T-cell (primary cell): ENCODE measurements at regions not wholly inside any gene's neighbourhood (a gene's known extent, or its start where the extent isn't known, plus 50 kb on each side); places are given as distances from the start of the nearest gene placed in this dataset.

Source experiments
- ATAC-seq, 4 experiments: fragments of 200-7000 bp in 3 of 4; fragments of 150-1000 bp in 1 of 4; cut with Tn5 transposase; replicated peaks in 1 of 4; 1 replicate in 3 of 4; 2 replicates in 1 of 4; pipeline ENCODE4 v1.10.0; 2021; ENCODE audit warnings: moderate library complexity in 3 of 4, mild to moderate bottlenecking in 2 of 4, moderate number of reproducible peaks in 1 of 4
- CTCF ChIA-PET, 2 donors: fragments of 300-600 bp; sonication (Branson Sonifier 250); formaldehyde crosslinking; loops; one replicate each; lab custom pipeline; 2022; ENCODE audit warnings: antibody characterized with exemption in 2 of 2; lab: Charles Lee
- POLR2A ChIA-PET, 2 donors: fragments of 300-600 bp; sonication (Branson Sonifier 250); formaldehyde crosslinking; loops; one replicate each; lab custom pipeline; 2022; ENCODE audit warnings: antibody characterized with exemption in 2 of 2; lab: Charles Lee
- DNase-seq, 35 experiments: peaks; one replicate each; pipeline versions ENCODE4 v3.0.0 to v3.0.0-alpha.2; 2013 to 2023
- H3K27ac ChIP-seq: one replicate; pipeline ENCODE4 v1.5.1; 2013; ENCODE audit warnings: low read length
- H3K27me3 ChIP-seq, 2 experiments: replicated peaks in 1 of 2; 1 replicate in 1 of 2; 2 replicates in 1 of 2; pipeline versions ENCODE4 v1.6.1 to v1.7.0; 2013; ENCODE audit warnings: low read length in 1 of 2, mixed read lengths in 1 of 2; ENCODE audit not compliant: control insufficient read depth in 2 of 2, insufficient read depth in 2 of 2; ENCODE audit errors: extremely low read depth in 1 of 2
- H3K36me3 ChIP-seq, 2 donors: 1 replicate in 1 of 2; 2 replicates in 1 of 2; pipeline versions ENCODE4 v1.6.1 to v1.7.0; 2013; ENCODE audit warnings: low read length in 1 of 2; ENCODE audit not compliant: control insufficient read depth in 2 of 2, insufficient read depth in 1 of 2; ENCODE audit errors: extremely low read depth in 1 of 2
- H3K4me1 ChIP-seq, 2 experiments: 1 replicate in 1 of 2; 2 replicates in 1 of 2; pipeline versions ENCODE4 v1.6.1 to v1.7.0; 2013; ENCODE audit warnings: low read length in 2 of 2, mixed read lengths in 1 of 2; ENCODE audit not compliant: insufficient read depth in 2 of 2, control insufficient read depth in 1 of 2; ENCODE audit errors: extremely low read depth in 1 of 2
- H3K4me3 ChIP-seq, 2 donors: 1 replicate in 1 of 2; 2 replicates in 1 of 2; pipeline versions ENCODE4 v1.5.1 to v1.7.0; 2013; ENCODE audit warnings: mild to moderate bottlenecking in 2 of 2, low read length in 1 of 2, moderate library complexity in 1 of 2; ENCODE audit not compliant: control insufficient read depth in 1 of 2; ENCODE audit errors: extremely low read depth in 1 of 2
- H3K9me3 ChIP-seq: 2 replicates; pipeline ENCODE4 v1.7.0; 2013
- H3K27ac Mint-ChIP-seq, 2 donors: one replicate each; pipeline ENCODE4 v1.8.0; 2020 to 2021; ENCODE audit warnings: mild to moderate bottlenecking in 2 of 2, mixed read lengths in 2 of 2
- H3K27me3 Mint-ChIP-seq, 2 donors: one replicate each; pipeline ENCODE4 v1.8.0; 2021 to 2022; ENCODE audit warnings: mixed read lengths in 2 of 2
- H3K36me3 Mint-ChIP-seq: one replicate; pipeline ENCODE4 v1.8.0; 2021; ENCODE audit warnings: mixed read lengths
- H3K4me1 Mint-ChIP-seq, 3 donors: one replicate each; pipeline ENCODE4 v1.8.0; 2020 to 2022; ENCODE audit warnings: mixed read lengths in 3 of 3, mild to moderate bottlenecking in 1 of 3
- H3K4me3 Mint-ChIP-seq, 3 donors: one replicate each; pipeline ENCODE4 v1.8.0; 2020 to 2022; ENCODE audit warnings: mild to moderate bottlenecking in 3 of 3, mixed read lengths in 3 of 3, moderate library complexity in 3 of 3
- H3K9me3 Mint-ChIP-seq, 3 donors: one replicate each; pipeline ENCODE4 v1.8.0; 2020 to 2022; ENCODE audit warnings: mixed read lengths in 3 of 3
- WGBS: methylation state at CpG from one replicate; pipeline ENCODE4 v1.1.5; 2013; ENCODE audit warnings: missing lambda C conversion rate; ENCODE audit not compliant: insufficient coverage; 5-methylcytosine and 5-hydroxymethylcytosine counted together

- 63% methylated on average over 1 of the region's 3 CpGs for WGBS
- Mint-ChIP-seq H3K4me1 (no peaks in the 10 kb centered on the region), H3K4me3 (no peak overlapping the region), H3K36me3 (no peaks in the 10 kb centered on the region), H3K9me3 (peaks cover 9 to 15% (median 12%) of the 10 kb centered on the region in 3 donors), H3K27ac (no peak overlapping the region), H3K27me3 (no peaks in the 10 kb centered on the region)
- no peak overlapping the region for H3K4me3 ChIP-seq
- no peak overlapping the region for H3K27ac ChIP-seq
- ChIA-PET CTCF (no interaction called here), POLR2A (no interaction called here)
- H3K4me1 ChIP-seq: no peaks in the 10 kb centered on the region
- H3K27me3 ChIP-seq: no peaks in the 10 kb centered on the region
- ATAC-seq: no peak
- DNase-seq: no peak
- H3K9me3 ChIP-seq: no peaks in the 10 kb centered on the region
- no peaks in the 10 kb centered on the region for H3K36me3 ChIP-seq
Observed at GRCh38 chr6:115704028-115704427, 356.7 kb downstream of the FRK start.

GRCh38 chr6:115691433-115691832 lies 369.3 kb downstream of the FRK start:
- Mint-ChIP-seq H3K4me3 (no peak overlapping the region), H3K27me3 (no peaks in the 10 kb centered on the region), H3K36me3 (no peaks in the 10 kb centered on the region), H3K9me3 (peaks cover 2 to 6% (median 4%) of the 10 kb centered on the region in 3 donors), H3K27ac (no peak overlapping the region), H3K4me1 (no peaks in the 10 kb centered on the region)
- Histone ChIP-seq H3K9me3 (no peaks in the 10 kb centered on the region), H3K27ac (no peak overlapping the region), H3K4me1 (no peaks in the 10 kb centered on the region), H3K36me3 (no peaks in the 10 kb centered on the region), H3K4me3 (no peak overlapping the region), H3K27me3 (no peaks in the 10 kb centered on the region)
- ATAC-seq: no peak
- ChIA-PET POLR2A (no interaction called here), CTCF (no interaction called here)
- DNase-seq: no peak

- Histone ChIP-seq H3K4me3 (no peak overlapping the region), H3K27me3 (no peaks in the 10 kb centered on the region), H3K4me1 (no peaks in the 10 kb centered on the region), H3K9me3 (no peaks in the 10 kb centered on the region), H3K27ac (no peak overlapping the region), H3K36me3 (no peaks in the 10 kb centered on the region)
- H3K4me3 Mint-ChIP-seq: no peak overlapping the region
- H3K27ac Mint-ChIP-seq: no peak overlapping the region
- H3K4me1 Mint-ChIP-seq: no peaks in the 10 kb centered on the region
- H3K27me3 Mint-ChIP-seq: no peaks in the 10 kb centered on the region
- WGBS: no CpG with 5 or more reads among the region's 3 CpGs
- peaks cover 2 to 4% (median 3%) of the 10 kb centered on the region in 3 donors for H3K9me3 Mint-ChIP-seq
- ChIA-PET POLR2A (no interaction called here), CTCF (no interaction called here)
- no peak for DNase-seq
- no peak for ATAC-seq
- H3K36me3 Mint-ChIP-seq: no peaks in the 10 kb centered on the region
Observed at GRCh38 chr6:115690854-115691253, 369.8 kb downstream of the FRK start.

- H3K36me3 ChIP-seq: no peaks in the 10 kb centered on the region
- no peaks in the 10 kb centered on the region for H3K4me1 ChIP-seq
- Mint-ChIP-seq H3K4me3 (no peak overlapping the region), H3K36me3 (no peaks in the 10 kb centered on the region), H3K9me3 (no peaks in the 10 kb centered on the region), H3K27me3 (no peaks in the 10 kb centered on the region), H3K4me1 (no peaks in the 10 kb centered on the region), H3K27ac (no peak overlapping the region)
- no peaks in the 10 kb centered on the region for H3K27me3 ChIP-seq
- WGBS: 53% methylated on average over 3 of the region's 5 CpGs
- ChIA-PET POLR2A (no interaction called here), CTCF (no interaction called here)
- no peak overlapping the region for H3K4me3 ChIP-seq
- no peak overlapping the region for H3K27ac ChIP-seq
- ATAC-seq: no peak
- DNase-seq: no peak
- no peaks in the 10 kb centered on the region for H3K9me3 ChIP-seq
Observed at GRCh38 chr6:115681978-115682775, 378.5 kb downstream of the FRK start.

GRCh38 chr6:115680621-115681020 lies 380.1 kb downstream of the FRK start:
- Mint-ChIP-seq H3K9me3 (peaks cover 0 to 4% (median 0%) of the 10 kb centered on the region in 3 donors), H3K4me1 (no peaks in the 10 kb centered on the region), H3K27me3 (no peaks in the 10 kb centered on the region), H3K27ac (no peak overlapping the region), H3K4me3 (no peak overlapping the region), H3K36me3 (no peaks in the 10 kb centered on the region)
- 66% methylated on average over 2 of the region's 3 CpGs for WGBS
- no peak overlapping the region for H3K4me3 ChIP-seq
- CTCF ChIA-PET: no interaction called here
- no peaks in the 10 kb centered on the region for H3K4me1 ChIP-seq
- no peaks in the 10 kb centered on the region for H3K36me3 ChIP-seq
- H3K27ac ChIP-seq: no peak overlapping the region
- no peaks in the 10 kb centered on the region for H3K9me3 ChIP-seq
- DNase-seq (no peak), ATAC-seq (no peak)
- H3K27me3 ChIP-seq: no peaks in the 10 kb centered on the region
- POLR2A ChIA-PET: interaction anchor here in 1 of 2 donors (0.6 kb wide), 1 partner anchor 16 kb away, joined by 3 read pairs; no protein-coding TSS in a partner anchor

GRCh38 chr6:115677198-115677597 lies 383.5 kb downstream of the FRK start:
- no peak overlapping the region for H3K27ac Mint-ChIP-seq

More at GRCh38 chr6:115677198-115677597, 383.5 kb downstream of the FRK start:
- Mint-ChIP-seq H3K4me1 (no peaks in the 10 kb centered on the region), H3K4me3 (no peak overlapping the region), H3K9me3 (peaks cover 0 to 8% (median 0%) of the 10 kb centered on the region in 3 donors), H3K27me3 (no peaks in the 10 kb centered on the region), H3K36me3 (no peaks in the 10 kb centered on the region)
- POLR2A ChIA-PET: no interaction called here
- H3K36me3 ChIP-seq: no peaks in the 10 kb centered on the region
- no peak overlapping the region for H3K27ac ChIP-seq
- no peaks in the 10 kb centered on the region for H3K4me1 ChIP-seq
- CTCF ChIA-PET: interaction anchor here in 1 of 2 donors (0.6 kb wide), 1 partner anchor 98 kb away, joined by 3 read pairs; no protein-coding TSS in a partner anchor
- H3K4me3 ChIP-seq: no peak overlapping the region
- no peak for DNase-seq
- ATAC-seq: no peak
- 29% methylated on average over 1 of the region's 3 CpGs for WGBS
- no peaks in the 10 kb centered on the region for H3K27me3 ChIP-seq
- H3K9me3 ChIP-seq: no peaks in the 10 kb centered on the region
